ENCODE measurements at regions not wholly inside any gene's neighbourhood (a gene's known extent, or its start where the extent isn't known, plus 50 kb on each side); places are given as distances from the start of the nearest gene placed in this dataset.

GRCh38 chr5:179467441-179467840 is 82.9 kb upstream of the RUFY1 start:
- no peaks in the 10 kb centered on the region for H3K4me1 ChIP-seq (ENCODE audit: insufficient read depth, low read length, poor library complexity, severe bottlenecking)
- no peak overlapping the region for H3K4me3 ChIP-seq (ENCODE audit: low read length, poor library complexity, severe bottlenecking)
- H3K36me3 ChIP-seq (ENCODE audit: insufficient read depth, low read length), result no peaks in the 10 kb centered on the region
- H2AFZ ChIP-seq (ENCODE audit: low read length), result no peak overlapping the region
- no peaks in the 10 kb centered on the region for H3K79me2 ChIP-seq (ENCODE audit: insufficient read depth, low read length)
- H3K4me2 ChIP-seq (ENCODE audit: low read depth, low read length, poor library complexity, severe bottlenecking), result no peak overlapping the region
- H3F3A ChIP-seq (ENCODE audit: low read depth), result no peaks in the 10 kb centered on the region
- H4K20me1 ChIP-seq (ENCODE audit: insufficient read depth, low read length, poor library complexity, severe bottlenecking), result no peaks in the 10 kb centered on the region
- no peak for TF ChIP-seq EZH2phosphoT487 (IDR thresholded peaks at IDR 0.05; ENCODE audit: borderline replicate concordance)
- TF ChIP-seq, protein P1, sequence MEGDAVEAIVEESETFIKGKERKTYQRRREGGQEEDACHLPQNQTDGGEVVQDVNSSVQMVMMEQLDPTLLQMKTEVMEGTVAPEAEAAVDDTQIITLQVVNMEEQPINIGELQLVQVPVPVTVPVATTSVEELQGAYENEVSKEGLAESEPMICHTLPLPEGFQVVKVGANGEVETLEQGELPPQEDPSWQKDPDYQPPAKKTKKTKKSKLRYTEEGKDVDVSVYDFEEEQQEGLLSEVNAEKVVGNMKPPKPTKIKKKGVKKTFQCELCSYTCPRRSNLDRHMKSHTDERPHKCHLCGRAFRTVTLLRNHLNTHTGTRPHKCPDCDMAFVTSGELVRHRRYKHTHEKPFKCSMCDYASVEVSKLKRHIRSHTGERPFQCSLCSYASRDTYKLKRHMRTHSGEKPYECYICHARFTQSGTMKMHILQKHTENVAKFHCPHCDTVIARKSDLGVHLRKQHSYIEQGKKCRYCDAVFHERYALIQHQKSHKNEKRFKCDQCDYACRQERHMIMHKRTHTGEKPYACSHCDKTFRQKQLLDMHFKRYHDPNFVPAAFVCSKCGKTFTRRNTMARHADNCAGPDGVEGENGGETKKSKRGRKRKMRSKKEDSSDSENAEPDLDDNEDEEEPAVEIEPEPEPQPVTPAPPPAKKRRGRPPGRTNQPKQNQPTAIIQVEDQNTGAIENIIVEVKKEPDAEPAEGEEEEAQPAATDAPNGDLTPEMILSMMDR (conservative IDR thresholded peaks at IDR 0.05; ENCODE audit: low read length), result no peak
- H3K9me2 ChIP-seq (replicated peaks; ENCODE audit: low read depth, low read length), result no peaks in the 10 kb centered on the region
- H3K9me3 ChIP-seq (ENCODE audit: insufficient read depth, low read depth, low read length), result no peaks in the 10 kb centered on the region
- no peaks in the 10 kb centered on the region for H3K27me3 ChIP-seq (ENCODE audit: insufficient read depth, low read length, poor library complexity, severe bottlenecking)
- no peak overlapping the region for H3K9ac ChIP-seq (ENCODE audit: low read depth, low read length, poor library complexity, severe bottlenecking)

- Histone ChIP-seq H3K4me2 (ENCODE audit: low read depth, low read length, poor library complexity, severe bottlenecking) (no peak overlapping the region), H3K36me3 (ENCODE audit: insufficient read depth, low read length) (no peaks in the 10 kb centered on the region), H3K9me3 (ENCODE audit: insufficient read depth, low read depth, low read length) (no peaks in the 10 kb centered on the region), H3K4me3 (ENCODE audit: low read length, poor library complexity, severe bottlenecking) (no peak overlapping the region), H3K9ac (ENCODE audit: low read depth, low read length, poor library complexity, severe bottlenecking) (no peak overlapping the region), H3K9me2 (replicated peaks; ENCODE audit: low read depth, low read length) (no peaks in the 10 kb centered on the region), H4K20me1 (ENCODE audit: insufficient read depth, low read length, poor library complexity, severe bottlenecking) (no peaks in the 10 kb centered on the region), H3F3A (ENCODE audit: low read depth) (no peaks in the 10 kb centered on the region), H3K79me2 (ENCODE audit: insufficient read depth, low read length) (no peaks in the 10 kb centered on the region), H3K27me3 (ENCODE audit: insufficient read depth, low read length, poor library complexity, severe bottlenecking) (no peaks in the 10 kb centered on the region), H2AFZ (ENCODE audit: low read length) (no peak overlapping the region), H3K4me1 (ENCODE audit: insufficient read depth, low read length, poor library complexity, severe bottlenecking) (no peaks in the 10 kb centered on the region)
- no peak for TF ChIP-seq EZH2phosphoT487 (IDR thresholded peaks at IDR 0.05; ENCODE audit: borderline replicate concordance)
- TF ChIP-seq, protein P1 (conservative IDR thresholded peaks at IDR 0.05; ENCODE audit: low read length), result no peak
Observed at GRCh38 chr5:179464631-179465030, 85.7 kb upstream of the RUFY1 start.

- H4K20me1 ChIP-seq (ENCODE audit: insufficient read depth, low read length, poor library complexity, severe bottlenecking), result no peaks in the 10 kb centered on the region
- H2AFZ ChIP-seq (ENCODE audit: low read length), result no peak overlapping the region
- H3K36me3 ChIP-seq (ENCODE audit: insufficient read depth, low read length), result no peaks in the 10 kb centered on the region
- no peak overlapping the region for H3K4me2 ChIP-seq (ENCODE audit: low read depth, low read length, poor library complexity, severe bottlenecking)
- no peak for TF ChIP-seq EZH2phosphoT487 (IDR thresholded peaks at IDR 0.05; ENCODE audit: borderline replicate concordance)
- TF ChIP-seq, protein P1 (conservative IDR thresholded peaks at IDR 0.05; ENCODE audit: low read length), result no peak
- no peak overlapping the region for H3K9ac ChIP-seq (ENCODE audit: low read depth, low read length, poor library complexity, severe bottlenecking)
- H3K9me3 ChIP-seq (ENCODE audit: insufficient read depth, low read depth, low read length), result no peaks in the 10 kb centered on the region
- H3K27me3 ChIP-seq (ENCODE audit: insufficient read depth, low read length, poor library complexity, severe bottlenecking), result no peaks in the 10 kb centered on the region
- H3K79me2 ChIP-seq (ENCODE audit: insufficient read depth, low read length), result no peaks in the 10 kb centered on the region
- H3K4me3 ChIP-seq (ENCODE audit: low read length, poor library complexity, severe bottlenecking), result no peak overlapping the region
- no peaks in the 10 kb centered on the region for H3K9me2 ChIP-seq (replicated peaks; ENCODE audit: low read depth, low read length)
- no peaks in the 10 kb centered on the region for H3K4me1 ChIP-seq (ENCODE audit: insufficient read depth, low read length, poor library complexity, severe bottlenecking)
- no peaks in the 10 kb centered on the region for H3F3A ChIP-seq (ENCODE audit: low read depth)
Observed at GRCh38 chr5:179462040-179462439, 88.3 kb upstream of the RUFY1 start.
